ENCODE measurements at regions not wholly inside any gene's neighbourhood (a gene's known extent, or its start where the extent isn't known, plus 50 kb on each side); places are given as distances from the start of the nearest gene placed in this dataset.

- DNase-seq, result no peak
Measured at GRCh38 chr3:72388644-72389043, 459.6 kb downstream of the SHQ1 start.

GRCh38 chr3:72388117-72388516 lies 460.1 kb downstream of the SHQ1 start:
- DNase-seq, result no peak

- no peak for DNase-seq
Measured at GRCh38 chr3:72386327-72387000, 461.8 kb downstream of the SHQ1 start.

GRCh38 chr3:72385167-72385566 lies 463.1 kb downstream of the SHQ1 start:
- DNase-seq, result no peak

GRCh38 chr3:72384602-72385001 lies 463.6 kb downstream of the SHQ1 start:
- no peak for DNase-seq

- DNase-seq, result no peak
Measured at GRCh38 chr3:72383883-72384282, 464.4 kb downstream of the SHQ1 start.

- DNase-seq, result no peak
Measured at GRCh38 chr3:72383230-72383629, 465.0 kb downstream of the SHQ1 start.

GRCh38 chr3:72382460-72382859 lies 465.8 kb downstream of the SHQ1 start:
- DNase-seq, result no peak

GRCh38 chr3:72381584-72381983 lies 466.7 kb downstream of the SHQ1 start:
- no peak for DNase-seq

- DNase-seq, result no peak
Measured at GRCh38 chr3:72380711-72381493, 467.3 kb downstream of the SHQ1 start.

- DNase-seq, result no peak
Measured at GRCh38 chr3:72380193-72380592, 468.1 kb downstream of the SHQ1 start.

- no peak for DNase-seq
Measured at GRCh38 chr3:72379500-72380187, 468.6 kb downstream of the SHQ1 start.

- no peak for DNase-seq
Measured at GRCh38 chr3:72378287-72378686, 470.0 kb downstream of the SHQ1 start.

GRCh38 chr3:72376956-72377710 lies 471.1 kb downstream of the SHQ1 start:
- no peak for DNase-seq

GRCh38 chr3:72375237-72376076 lies 472.8 kb downstream of the SHQ1 start:
- no peak for DNase-seq

GRCh38 chr3:72373139-72373538 lies 475.1 kb downstream of the SHQ1 start:
- DNase-seq, result no peak

- no peak for DNase-seq
Measured at GRCh38 chr3:72372161-72372560, 476.1 kb downstream of the SHQ1 start.

GRCh38 chr3:72371431-72371830 lies 476.8 kb downstream of the SHQ1 start:
- DNase-seq, result no peak

GRCh38 chr3:72370947-72371346 lies 477.3 kb downstream of the SHQ1 start:
- no peak for DNase-seq

- no peak for DNase-seq
Measured at GRCh38 chr3:72369681-72370080, 478.6 kb downstream of the SHQ1 start.

GRCh38 chr3:72368331-72368975 lies 479.8 kb downstream of the SHQ1 start:
- DNase-seq, result no peak

GRCh38 chr3:72361990-72362389 lies 486.3 kb downstream of the SHQ1 start:
- no peak for DNase-seq

Data from NCI-H2107 (cell line).